Ovary (tissue), 7 donors: ENCODE measurements at regions not wholly inside any gene's neighbourhood (a gene's known extent, or its start where the extent isn't known, plus 50 kb on each side); places are given as distances from the start of the nearest gene placed in this dataset.

Experiments
- DNase-seq, 5 donors: peaks; one replicate each; pipeline ENCODE4 v3.0.0-alpha.2; 2019 to 2020
- H3K27ac ChIP-seq, 2 donors: fragments of 200-600 bp; one replicate each; pipeline versions ENCODE4 v1.5.1 to v1.8.0; 2019 to 2022
- H3K27me3 ChIP-seq: fragments of 200-600 bp; one replicate; pipeline ENCODE4 v1.8.0; 2022
- H3K36me3 ChIP-seq: fragments of 200-600 bp; sonication (generic); one replicate; pipeline ENCODE4 v1.5.1; 2019
- H3K4me1 ChIP-seq: one replicate; pipeline ENCODE4 v1.8.1; 2013; ENCODE audit warnings: mild to moderate bottlenecking, moderate library complexity; ENCODE audit not compliant: insufficient read depth
- H3K4me3 ChIP-seq: fragments of 200-600 bp; sonication (generic); one replicate; pipeline ENCODE4 v1.5.1; 2017
- H3K9me3 ChIP-seq, 2 donors: fragments of 200-600 bp in 1 of 2; sonication (generic) in 1 of 2; one replicate each; pipeline versions ENCODE4 v1.5.1 to v1.8.1; 2013 to 2019; ENCODE audit warnings: mild to moderate bottlenecking in 1 of 2, moderate library complexity in 1 of 2
- CTCF ChIP-seq, 3 donors: fragments of 450-650 bp in 2 of 3; fragments of 200-600 bp in 1 of 3; IDR thresholded peaks; one replicate each; pipeline versions ENCODE4 v1.5.1 to v1.8.0; 2016 to 2022; ENCODE audit warnings: antibody characterized with exemption in 3 of 3, mild to moderate bottlenecking in 1 of 3
- EP300 ChIP-seq: sonication (generic); formaldehyde crosslinking; IDR thresholded peaks from one replicate; pipeline ENCODE4 v1.6.1; 2017; ENCODE audit warnings: antibody characterized with exemption
- POLR2A ChIP-seq: fragments of 450-650 bp; IDR thresholded peaks from one replicate; pipeline ENCODE4 v1.6.1; 2017; ENCODE audit warnings: antibody characterized with exemption, mild to moderate bottlenecking, moderate library complexity
- WGBS, 3 donors: extraction: QIAGEN DNeasy Blood & Tissue Kit in 1 of 3; methylation state at CpG; one replicate each; pipeline versions ENCODE4 v1.1.5 to v1.1.7; 2013 to 2017; 5-methylcytosine and 5-hydroxymethylcytosine counted together
- intact Hi-C, 4 donors: fragments of 100-400 bp; cut with DNase I; formaldehyde crosslinking; loops; one replicate each; pipeline versions ENCODE4 v1.11.0 to v1.15.1; 2022 to 2023
- donor health status: DM: no; HTN: no; CAD: no; lungs with moderate emphysema.
- donor health status: DM: no; HTN: no; CAD: no.
- donor health status: Bipolar disorder and iron deficiency.
- donor health status: DM: no; HTN: no; CAD: no.
- donor health status: DM: yes; HTN: yes; CAD: no.

GRCh38 chr3:159166899-159167586 lies 365.2 kb downstream of the MFSD1 start:
- no peak overlapping the region for H3K4me3 ChIP-seq
- no peaks in the 10 kb centered on the region for H3K36me3 ChIP-seq
- intact Hi-C loops = no loop called here
- H3K9me3 ChIP-seq = no peaks in the 10 kb centered on the region
- H3K27ac ChIP-seq = no peak overlapping the region
- no peak for TF ChIP-seq POLR2A
- TF ChIP-seq CTCF (IDR thresholded peaks at IDR 0.05) = no peak
- no peak for TF ChIP-seq EP300
- DNase-seq = no peak
- no peaks in the 10 kb centered on the region for H3K4me1 ChIP-seq
- no peaks in the 10 kb centered on the region for H3K27me3 ChIP-seq
- WGBS, 3 donors = 71 to 84% (median 80%) methylated on average over 2 of the region's 2 CpGs

DNA sequence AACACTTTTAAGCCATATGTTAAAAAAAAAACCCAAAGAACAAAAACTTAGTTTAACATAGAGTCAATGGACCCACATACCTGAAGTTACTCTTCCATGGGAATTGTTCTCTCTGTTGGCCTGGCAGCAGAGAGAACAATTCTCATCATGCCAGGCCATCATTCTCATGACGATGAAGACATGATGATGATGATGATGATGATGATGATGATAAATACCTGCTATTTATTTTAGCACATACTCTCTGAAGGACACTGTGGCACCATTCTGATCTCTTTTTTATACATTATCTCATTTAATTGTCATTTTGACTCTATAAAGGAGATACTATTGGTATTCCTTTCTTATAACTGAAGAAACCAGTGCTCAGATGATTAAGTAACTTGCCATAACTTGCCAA lies 366.9 kb downstream of the MFSD1 start:
- Histone ChIP-seq H3K4me3 (no peak overlapping the region), H3K36me3 (no peaks in the 10 kb centered on the region), H3K9me3 (no peaks in the 10 kb centered on the region), H3K27me3 (no peaks in the 10 kb centered on the region), H3K4me1 (no peaks in the 10 kb centered on the region), H3K27ac (no peak overlapping the region)
- TF ChIP-seq POLR2A = no peak
- no peak for TF ChIP-seq CTCF (IDR thresholded peaks at IDR 0.05)
- TF ChIP-seq EP300 = no peak
- 80 to 94% (median 87%) methylated on average over 1 of the region's 1 CpG for WGBS, 3 donors
- intact Hi-C loops = no loop called here
- no peak for DNase-seq

DNA sequence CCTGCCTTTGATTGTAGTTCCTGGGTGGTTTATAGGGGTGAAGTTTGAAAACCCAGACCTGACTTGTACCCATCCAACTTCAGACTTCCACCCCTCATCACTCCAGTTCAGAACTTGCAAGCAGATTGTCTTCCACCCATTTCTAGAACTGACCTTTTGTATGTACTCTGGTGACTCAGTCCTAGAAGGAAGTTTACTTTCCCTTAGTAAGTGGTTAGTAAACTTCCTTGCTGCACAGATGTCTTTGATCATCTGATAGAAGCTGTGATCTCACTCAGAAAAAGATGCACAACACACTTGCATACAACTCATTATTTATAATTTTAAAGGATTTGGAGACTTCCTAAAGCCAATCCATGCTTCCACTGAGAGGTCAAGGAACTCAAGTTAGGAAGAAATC lies 368.0 kb downstream of the MFSD1 start:
- no peaks in the 10 kb centered on the region for H3K9me3 ChIP-seq
- TF ChIP-seq POLR2A (no peak), CTCF (IDR thresholded peaks at IDR 0.05) (no peak), EP300 (no peak)
- H3K27me3 ChIP-seq = no peaks in the 10 kb centered on the region
- DNase-seq = no peak
- intact Hi-C loops = no loop called here
- no peak overlapping the region for H3K4me3 ChIP-seq
- H3K4me1 ChIP-seq = no peaks in the 10 kb centered on the region
- H3K36me3 ChIP-seq = no peaks in the 10 kb centered on the region
- H3K27ac ChIP-seq = no peak overlapping the region

GRCh38 chr3:159170436-159171003 lies 368.7 kb downstream of the MFSD1 start:
- Histone ChIP-seq H3K9me3 (no peaks in the 10 kb centered on the region), H3K27ac (no peak overlapping the region), H3K27me3 (no peaks in the 10 kb centered on the region), H3K4me3 (no peak overlapping the region), H3K36me3 (no peaks in the 10 kb centered on the region), H3K4me1 (no peaks in the 10 kb centered on the region)
- DNase-seq = no peak
- no peak for TF ChIP-seq CTCF (IDR thresholded peaks at IDR 0.05)
- TF ChIP-seq POLR2A = no peak
- TF ChIP-seq EP300 = no peak
- 56 to 66% (median 60%) methylated on average over 4 of the region's 4 CpGs for WGBS, 3 donors
- intact Hi-C loops = no loop called here
